ENCODE measurements at regions not wholly inside any gene's neighbourhood (a gene's known extent, or its start where the extent isn't known, plus 50 kb on each side); places are given as distances from the start of the nearest gene placed in this dataset.

DNA sequence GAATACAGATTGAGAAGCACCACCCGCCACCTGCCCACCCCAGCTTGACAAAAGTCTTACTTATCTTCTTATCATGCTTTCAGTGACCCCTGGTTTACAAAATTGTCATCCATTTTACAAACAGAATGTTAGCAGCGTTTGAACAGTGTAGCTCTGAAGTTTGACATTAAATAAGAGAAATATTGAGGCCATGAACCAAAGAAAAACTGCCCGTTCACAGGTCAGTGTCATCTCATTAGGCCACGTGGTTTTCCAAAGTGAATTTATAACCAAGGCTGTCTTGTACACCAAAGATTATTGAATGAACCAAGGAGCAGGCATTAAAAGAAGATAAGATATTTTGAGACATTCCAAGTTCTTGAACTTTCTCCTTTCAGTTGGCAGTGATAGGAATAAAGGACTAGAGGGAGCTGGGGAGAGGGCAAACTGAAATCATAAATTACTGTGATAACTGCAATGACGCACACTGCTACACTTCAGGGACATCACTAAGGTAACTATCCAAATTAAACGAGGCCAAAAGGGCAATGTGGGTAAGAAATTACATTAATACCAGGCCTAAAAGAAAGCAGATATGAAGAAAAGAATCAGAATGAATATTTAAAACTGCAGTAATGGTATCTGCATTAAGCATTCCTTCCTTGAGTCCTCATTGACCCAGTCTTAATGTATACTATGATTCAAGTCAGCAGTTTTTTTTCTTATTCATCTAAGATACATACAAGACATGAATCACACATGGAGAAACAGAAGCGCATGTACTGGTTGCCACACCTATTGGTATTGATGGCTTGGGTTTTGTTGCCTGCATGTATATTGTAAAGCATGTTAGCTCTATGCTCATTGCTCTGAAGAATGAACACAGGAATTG lies 159.8 kb upstream of the ARG1 start:
- TF ChIP-seq, protein P1, sequence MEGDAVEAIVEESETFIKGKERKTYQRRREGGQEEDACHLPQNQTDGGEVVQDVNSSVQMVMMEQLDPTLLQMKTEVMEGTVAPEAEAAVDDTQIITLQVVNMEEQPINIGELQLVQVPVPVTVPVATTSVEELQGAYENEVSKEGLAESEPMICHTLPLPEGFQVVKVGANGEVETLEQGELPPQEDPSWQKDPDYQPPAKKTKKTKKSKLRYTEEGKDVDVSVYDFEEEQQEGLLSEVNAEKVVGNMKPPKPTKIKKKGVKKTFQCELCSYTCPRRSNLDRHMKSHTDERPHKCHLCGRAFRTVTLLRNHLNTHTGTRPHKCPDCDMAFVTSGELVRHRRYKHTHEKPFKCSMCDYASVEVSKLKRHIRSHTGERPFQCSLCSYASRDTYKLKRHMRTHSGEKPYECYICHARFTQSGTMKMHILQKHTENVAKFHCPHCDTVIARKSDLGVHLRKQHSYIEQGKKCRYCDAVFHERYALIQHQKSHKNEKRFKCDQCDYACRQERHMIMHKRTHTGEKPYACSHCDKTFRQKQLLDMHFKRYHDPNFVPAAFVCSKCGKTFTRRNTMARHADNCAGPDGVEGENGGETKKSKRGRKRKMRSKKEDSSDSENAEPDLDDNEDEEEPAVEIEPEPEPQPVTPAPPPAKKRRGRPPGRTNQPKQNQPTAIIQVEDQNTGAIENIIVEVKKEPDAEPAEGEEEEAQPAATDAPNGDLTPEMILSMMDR (IDR thresholded peaks at IDR 0.05; ENCODE audit: low read depth, low read length, poor library complexity, severe bottlenecking) = no peak
- TF ChIP-seq EZH2phosphoT487 (IDR thresholded peaks at IDR 0.05; ENCODE audit: borderline replicate concordance, low read length) = no peak

Data from DOHH2 (cell line).